ENCODE measurements at regions not wholly inside any gene's neighbourhood (a gene's known extent, or its start where the extent isn't known, plus 50 kb on each side); places are given as distances from the start of the nearest gene placed in this dataset.

DNA sequence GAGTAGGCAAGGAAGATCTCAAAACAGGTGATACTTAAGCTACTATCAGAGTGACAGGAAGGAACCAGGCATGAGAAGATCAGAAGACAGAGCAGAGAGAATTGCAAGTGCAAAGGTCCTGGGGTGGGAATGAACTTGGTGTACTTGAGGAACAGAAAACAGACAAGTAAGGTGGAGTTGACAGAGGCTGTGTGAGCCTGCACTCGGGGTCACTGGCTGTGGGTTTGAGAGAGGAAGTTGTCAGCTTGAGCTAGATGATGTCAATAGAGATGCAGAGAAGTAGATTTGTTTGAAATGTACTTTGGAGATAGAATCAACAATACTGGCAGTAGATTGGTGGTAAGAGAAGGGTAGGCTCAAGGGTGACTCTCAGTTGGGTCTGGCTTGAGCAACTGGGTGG lies 209.5 kb downstream of the CLIC5 start:
- WGBS, 2 donors (ENCODE audit: low coverage in 1 of 2) = 67% methylated on average over 1 of the region's 1 CpG
- Histone ChIP-seq H3K27ac (no peak overlapping the region), H3K36me3 (no peaks in the 10 kb centered on the region), H3K4me1 (no peaks in the 10 kb centered on the region), H3K4me3 (no peak overlapping the region), H3K9me3 (peaks cover 0 to 4% (median 0%) of the 10 kb centered on the region in 3 donors), H3K27me3 (no peaks in the 10 kb centered on the region)
- no peak for ATAC-seq
- TF ChIP-seq POLR2A (IDR thresholded peaks at IDR 0.05) (no peak), EP300 (IDR thresholded peaks at IDR 0.05) (no peak), POLR2AphosphoS5 (IDR thresholded peaks at IDR 0.05) (no peak)
- TF ChIP-seq, protein P1, sequence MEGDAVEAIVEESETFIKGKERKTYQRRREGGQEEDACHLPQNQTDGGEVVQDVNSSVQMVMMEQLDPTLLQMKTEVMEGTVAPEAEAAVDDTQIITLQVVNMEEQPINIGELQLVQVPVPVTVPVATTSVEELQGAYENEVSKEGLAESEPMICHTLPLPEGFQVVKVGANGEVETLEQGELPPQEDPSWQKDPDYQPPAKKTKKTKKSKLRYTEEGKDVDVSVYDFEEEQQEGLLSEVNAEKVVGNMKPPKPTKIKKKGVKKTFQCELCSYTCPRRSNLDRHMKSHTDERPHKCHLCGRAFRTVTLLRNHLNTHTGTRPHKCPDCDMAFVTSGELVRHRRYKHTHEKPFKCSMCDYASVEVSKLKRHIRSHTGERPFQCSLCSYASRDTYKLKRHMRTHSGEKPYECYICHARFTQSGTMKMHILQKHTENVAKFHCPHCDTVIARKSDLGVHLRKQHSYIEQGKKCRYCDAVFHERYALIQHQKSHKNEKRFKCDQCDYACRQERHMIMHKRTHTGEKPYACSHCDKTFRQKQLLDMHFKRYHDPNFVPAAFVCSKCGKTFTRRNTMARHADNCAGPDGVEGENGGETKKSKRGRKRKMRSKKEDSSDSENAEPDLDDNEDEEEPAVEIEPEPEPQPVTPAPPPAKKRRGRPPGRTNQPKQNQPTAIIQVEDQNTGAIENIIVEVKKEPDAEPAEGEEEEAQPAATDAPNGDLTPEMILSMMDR (IDR thresholded peaks at IDR 0.05) = no peak

DNA sequence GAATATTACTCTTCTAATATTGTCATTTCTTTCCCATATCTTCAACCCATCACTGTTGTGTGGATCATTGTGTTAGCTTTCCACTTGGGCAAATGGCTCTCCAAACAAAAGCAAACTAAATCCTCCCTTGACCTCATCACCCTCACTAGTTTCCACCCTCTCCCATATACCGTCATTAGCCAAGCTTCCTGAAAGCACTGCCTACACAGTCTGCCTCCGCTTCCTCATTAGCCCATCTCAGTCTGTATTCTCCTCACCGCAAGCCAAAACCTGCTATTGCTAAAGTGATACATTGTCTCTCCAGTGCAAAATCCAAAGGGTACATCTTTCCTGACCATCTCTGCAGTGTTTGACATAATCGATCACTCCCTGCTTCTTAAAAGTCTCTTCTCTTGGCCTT lies 212.6 kb downstream of the CLIC5 start:
- Histone ChIP-seq H3K27ac (no peak overlapping the region), H3K9me3 (peaks cover 0 to 4% (median 0%) of the 10 kb centered on the region in 3 donors), H3K4me3 (no peak overlapping the region), H3K36me3 (no peaks in the 10 kb centered on the region), H3K27me3 (no peaks in the 10 kb centered on the region), H3K4me1 (no peaks in the 10 kb centered on the region)
- WGBS, 2 donors (ENCODE audit: low coverage in 1 of 2) = 84 to 86% methylated on average over 2 to 4 of the region's 4 CpGs
- no peak for ATAC-seq
- TF ChIP-seq, protein P1 (IDR thresholded peaks at IDR 0.05) = no peak
- TF ChIP-seq EP300 (IDR thresholded peaks at IDR 0.05) (no peak), POLR2AphosphoS5 (IDR thresholded peaks at IDR 0.05) (no peak), POLR2A (IDR thresholded peaks at IDR 0.05) (no peak)

DNA sequence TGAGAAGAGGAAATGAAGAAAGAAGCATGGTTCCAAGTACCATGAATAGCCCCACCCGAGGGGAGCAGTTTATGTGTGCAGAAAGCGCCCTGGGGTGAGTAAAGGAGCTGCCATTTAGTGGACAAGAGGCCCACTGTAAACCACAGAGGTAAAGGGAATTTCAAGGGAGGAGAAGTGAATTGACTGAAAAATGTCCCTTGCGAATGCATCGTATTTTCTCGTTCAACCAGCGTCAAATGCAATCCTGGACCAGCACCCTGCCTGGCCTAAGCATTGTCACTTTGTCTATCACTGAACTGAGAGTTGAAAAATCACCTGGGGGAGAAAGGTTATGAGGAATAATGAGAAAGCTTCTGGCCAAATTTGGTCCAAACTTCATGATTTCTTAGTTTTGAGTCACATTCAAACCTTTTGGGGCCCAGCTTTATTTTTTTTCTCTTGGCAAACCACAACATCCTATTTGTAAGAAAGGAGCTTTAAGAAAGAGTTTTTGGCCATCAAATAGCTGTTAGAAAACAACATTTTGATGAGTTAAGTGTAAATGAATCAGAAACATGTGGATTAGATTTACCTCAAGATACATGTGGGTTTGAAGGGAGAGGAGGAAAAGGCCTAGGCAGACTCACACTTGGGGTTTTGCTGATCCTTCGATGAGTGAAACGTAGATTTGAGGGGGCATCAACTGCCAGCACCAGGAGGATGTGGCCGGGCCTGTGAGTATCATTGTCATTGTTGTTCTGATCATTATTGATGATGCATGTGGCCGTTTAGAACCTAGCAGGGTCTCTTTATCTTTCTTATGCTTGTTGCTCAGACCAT lies 214.0 kb downstream of the CLIC5 start:
- Histone ChIP-seq H3K4me1 (no peaks in the 10 kb centered on the region), H3K27ac (no peak overlapping the region), H3K9me3 (peaks cover 0 to 4% (median 0%) of the 10 kb centered on the region in 3 donors), H3K27me3 (no peaks in the 10 kb centered on the region), H3K36me3 (no peaks in the 10 kb centered on the region), H3K4me3 (no peak overlapping the region)
- 58 to 60% methylated on average over 10 of the region's 10 CpGs for WGBS, 2 donors (ENCODE audit: low coverage in 1 of 2)
- TF ChIP-seq, protein P1 (IDR thresholded peaks at IDR 0.05) = no peak
- TF ChIP-seq POLR2AphosphoS5 (IDR thresholded peaks at IDR 0.05) (no peak), EP300 (IDR thresholded peaks at IDR 0.05) (no peak), POLR2A (IDR thresholded peaks at IDR 0.05) (no peak)
- no peak for ATAC-seq

DNA sequence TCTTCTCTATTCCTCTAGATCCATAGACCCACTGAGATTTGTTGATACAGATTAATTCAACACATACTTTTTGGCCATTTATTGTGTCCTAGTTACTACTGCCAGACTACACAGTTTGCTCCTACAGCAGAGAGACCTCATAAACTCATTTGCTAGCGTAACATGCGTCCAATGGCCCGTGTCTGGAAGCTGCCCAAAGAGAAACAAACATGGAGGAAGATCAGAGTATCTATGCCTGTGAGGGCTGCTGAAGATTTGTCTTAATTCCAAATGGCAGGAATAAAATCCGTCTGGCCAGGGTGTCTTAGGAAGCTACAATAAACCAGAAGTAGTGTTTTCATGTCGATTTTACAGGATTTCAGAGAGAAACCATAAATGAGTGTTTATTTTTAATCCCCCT lies 214.7 kb downstream of the CLIC5 start:
- TF ChIP-seq POLR2A (IDR thresholded peaks at IDR 0.05) = no peak
- TF ChIP-seq POLR2AphosphoS5 (IDR thresholded peaks at IDR 0.05) = no peak
- TF ChIP-seq, protein P1 (IDR thresholded peaks at IDR 0.05) = no peak
- no peak for TF ChIP-seq EP300 (IDR thresholded peaks at IDR 0.05)
- Histone ChIP-seq H3K4me3 (no peak overlapping the region), H3K4me1 (no peaks in the 10 kb centered on the region), H3K9me3 (peaks cover 0 to 4% (median 0%) of the 10 kb centered on the region in 3 donors), H3K27ac (no peak overlapping the region), H3K27me3 (no peaks in the 10 kb centered on the region), H3K36me3 (no peaks in the 10 kb centered on the region)
- no peak for ATAC-seq
- 40 to 55% methylated on average over 5 of the region's 5 CpGs for WGBS, 2 donors (ENCODE audit: low coverage in 1 of 2)

- H3K4me1 ChIP-seq = no peaks in the 10 kb centered on the region
- ATAC-seq = no peak
- H3K27ac ChIP-seq = no peak overlapping the region
- 50 to 56% methylated on average over 3 of the region's 3 CpGs for WGBS, 2 donors (ENCODE audit: low coverage in 1 of 2)
- H3K36me3 ChIP-seq = no peaks in the 10 kb centered on the region
- H3K9me3 ChIP-seq = no peaks in the 10 kb centered on the region
- H3K27me3 ChIP-seq = no peaks in the 10 kb centered on the region
- no peak overlapping the region for H3K4me3 ChIP-seq
- no peak for TF ChIP-seq EP300 (IDR thresholded peaks at IDR 0.05)
- no peak for TF ChIP-seq POLR2A (IDR thresholded peaks at IDR 0.05)
- no peak for TF ChIP-seq POLR2AphosphoS5 (IDR thresholded peaks at IDR 0.05)
Measured at GRCh38 chr6:45795678-45796077, 220.0 kb downstream of the CLIC5 start.

All from gastroesophageal sphincter (tissue), 4 donors.